HEK293 (cell line): ENCODE measurements at regions not wholly inside any gene's neighbourhood (a gene's known extent, or its start where the extent isn't known, plus 50 kb on each side); places are given as distances from the start of the nearest gene placed in this dataset.

Experiments used
- CTCF ChIA-PET: fragments of 350-600 bp; formaldehyde crosslinking; extraction: SDS; loops from one replicate; lab custom pipeline; 2021; ENCODE audit warnings: antibody characterized with exemption; lab: Yijun Ruan, JAX
- POLR2A ChIA-PET: fragments of 300-600 bp; formaldehyde crosslinking; extraction: SDS; loops from one replicate; lab custom pipeline; 2020; ENCODE audit warnings: antibody characterized with exemption, inconsistent platforms; lab: Yijun Ruan, JAX
- H3K27ac ChIP-seq: fragments of 200-500 bp; sonication (Bioruptor generic); 2 replicates; pipeline ENCODE4 v1.5.1; 2014; ENCODE audit warnings: low read depth, low read length, control low read depth, inconsistent platforms; ENCODE audit errors: extremely low read depth
- H3K36me3 ChIP-seq, 2 experiments: fragments of 200-500 bp in 1 of 2; sonication (Bioruptor generic) in 1 of 2; 1 replicate in 1 of 2; 2 replicates in 1 of 2; pipeline ENCODE4 v1.5.1; 2014 to 2017; ENCODE audit warnings: inconsistent platforms in 2 of 2, low read length in 2 of 2; ENCODE audit not compliant: control insufficient read depth in 2 of 2, insufficient read depth in 1 of 2
- H3K4me1 ChIP-seq: fragments of 200-500 bp; sonication (Bioruptor generic); 2 replicates; pipeline ENCODE4 v1.5.1; 2014; ENCODE audit warnings: mild to moderate bottlenecking, low read length, inconsistent platforms; ENCODE audit not compliant: control insufficient read depth, insufficient read depth
- H3K4me3 ChIP-seq: 2 replicates; pipeline ENCODE4 v1.5.1; 2011; ENCODE audit warnings: low read depth, mild to moderate bottlenecking, control low read depth, low read length, moderate library complexity
- H3K9me3 ChIP-seq: fragments of 200-500 bp; sonication (Bioruptor generic); 2 replicates; pipeline ENCODE4 v1.5.1; 2014; ENCODE audit warnings: low read depth, low read length, inconsistent platforms; ENCODE audit not compliant: control insufficient read depth, insufficient read depth
- GLIS1 ChIP-seq: fragments of 450-650 bp; formaldehyde crosslinking; IDR thresholded peaks from 2 replicates; pipeline ENCODE4 v1.5.1; 2016; ENCODE audit warnings: missing biosample characterization, missing genetic modification characterization
- KLF8 ChIP-seq: fragments of 450-650 bp; formaldehyde crosslinking; IDR thresholded peaks from 2 replicates; pipeline ENCODE4 v1.5.1; 2016; ENCODE audit warnings: missing biosample characterization, missing genetic modification characterization
- KLF9 ChIP-seq: fragments of 450-650 bp; formaldehyde crosslinking; IDR thresholded peaks from 2 replicates; pipeline ENCODE4 v1.5.1; 2016; ENCODE audit warnings: missing biosample characterization, missing genetic modification characterization, low read depth
- RBAK ChIP-seq: fragments of 450-650 bp; formaldehyde crosslinking; IDR thresholded peaks from 2 replicates; pipeline ENCODE4 v1.5.1; 2016; ENCODE audit warnings: missing biosample characterization, missing genetic modification characterization
- SP2 ChIP-seq: fragments of 450-650 bp; formaldehyde crosslinking; IDR thresholded peaks from 2 replicates; pipeline ENCODE4 v1.5.1; 2016; ENCODE audit warnings: missing biosample characterization, missing genetic modification characterization
- SP7 ChIP-seq: fragments of 450-650 bp; formaldehyde crosslinking; IDR thresholded peaks from 2 replicates; pipeline ENCODE4 v1.5.1; 2016; ENCODE audit warnings: missing biosample characterization, missing genetic modification characterization
- WT1 ChIP-seq: fragments of 450-650 bp; formaldehyde crosslinking; IDR thresholded peaks from 2 replicates; pipeline ENCODE4 v1.5.1; 2016; ENCODE audit warnings: missing biosample characterization, missing genetic modification characterization
- ZBTB17 ChIP-seq: fragments of 450-650 bp; formaldehyde crosslinking; IDR thresholded peaks from 2 replicates; pipeline ENCODE4 v1.5.1; 2016; ENCODE audit warnings: missing biosample characterization, missing genetic modification characterization
- ZBTB21 ChIP-seq: fragments of 450-650 bp; formaldehyde crosslinking; IDR thresholded peaks from 2 replicates; pipeline ENCODE4 v1.5.1; 2017; ENCODE audit warnings: missing biosample characterization, missing genetic modification characterization
- ZFP3 ChIP-seq: fragments of 450-650 bp; formaldehyde crosslinking; IDR thresholded peaks from 2 replicates; pipeline ENCODE4 v1.5.1; 2016; ENCODE audit warnings: low read depth, missing biosample characterization, missing genetic modification characterization
- ZNF175 ChIP-seq: fragments of 450-650 bp; formaldehyde crosslinking; IDR thresholded peaks from 2 replicates; pipeline ENCODE4 v1.5.1; 2016; ENCODE audit warnings: missing biosample characterization, missing genetic modification characterization
- ZNF23 ChIP-seq: fragments of 450-650 bp; formaldehyde crosslinking; IDR thresholded peaks from 2 replicates; pipeline ENCODE4 v1.5.1; 2016; ENCODE audit warnings: missing biosample characterization, missing genetic modification characterization, borderline replicate concordance
- ZNF341 ChIP-seq: fragments of 450-650 bp; formaldehyde crosslinking; IDR thresholded peaks from 2 replicates; pipeline ENCODE4; 2016; ENCODE audit warnings: low read depth, missing biosample characterization, missing genetic modification characterization
- ZNF366 ChIP-seq: fragments of 450-650 bp; formaldehyde crosslinking; conservative IDR thresholded peaks from 2 replicates; pipeline ENCODE4 v1.5.1; 2016; ENCODE audit warnings: missing biosample characterization, missing genetic modification characterization
- ZNF37A ChIP-seq: fragments of 450-650 bp; IDR thresholded peaks from 2 replicates; pipeline ENCODE4 v1.5.1; 2018; ENCODE audit warnings: missing biosample characterization, missing genetic modification characterization
- ZNF423 ChIP-seq: fragments of 450-650 bp; formaldehyde crosslinking; IDR thresholded peaks from 2 replicates; pipeline ENCODE4 v1.5.1; 2016; ENCODE audit warnings: missing biosample characterization, missing genetic modification characterization
- ZNF426 ChIP-seq: fragments of 450-650 bp; formaldehyde crosslinking; IDR thresholded peaks from 2 replicates; pipeline ENCODE4 v1.5.1; 2017; ENCODE audit warnings: missing biosample characterization, missing genetic modification characterization, mild to moderate bottlenecking, inconsistent platforms, moderate library complexity
- ZNF433 ChIP-seq: fragments of 450-650 bp; formaldehyde crosslinking; IDR thresholded peaks from 2 replicates; pipeline ENCODE4 v1.5.1; 2016; ENCODE audit warnings: missing biosample characterization, missing genetic modification characterization, low read depth
- ZNF48 ChIP-seq: fragments of 450-650 bp; formaldehyde crosslinking; IDR thresholded peaks from 2 replicates; pipeline ENCODE4 v1.5.1; 2016; ENCODE audit warnings: missing biosample characterization, missing genetic modification characterization
- ZNF571 ChIP-seq: fragments of 450-650 bp; formaldehyde crosslinking; IDR thresholded peaks from 2 replicates; pipeline ENCODE4 v1.5.0; 2017; ENCODE audit warnings: missing biosample characterization, missing genetic modification characterization
- ZNF626 ChIP-seq: fragments of 450-650 bp; sonication (Bioruptor Pico); formaldehyde crosslinking; IDR thresholded peaks from 2 replicates; pipeline ENCODE4 v1.5.1; 2018; ENCODE audit warnings: missing biosample characterization, missing genetic modification characterization, inconsistent platforms
- ZNF660 ChIP-seq: fragments of 450-650 bp; IDR thresholded peaks from 2 replicates; pipeline ENCODE4 v1.5.1; 2018; ENCODE audit warnings: missing biosample characterization, mild to moderate bottlenecking, missing genetic modification characterization
- ZNF791 ChIP-seq: fragments of 450-650 bp; formaldehyde crosslinking; IDR thresholded peaks from 2 replicates; pipeline ENCODE4 v1.5.1; 2016; ENCODE audit warnings: missing biosample characterization, missing genetic modification characterization
- TF ChIP-seq, protein P1 (sequence below): fragments of 450-650 bp; formaldehyde crosslinking; IDR thresholded peaks from 2 replicates; pipeline ENCODE4 v1.5.1; 2016; ENCODE audit warnings: missing biosample characterization, missing genetic modification characterization
- TF ChIP-seq, protein P2 (sequence below): fragments of 450-650 bp; formaldehyde crosslinking; IDR thresholded peaks from 2 replicates; pipeline ENCODE4 v1.5.1; 2016; ENCODE audit warnings: missing biosample characterization, missing genetic modification characterization
- TF ChIP-seq, protein P3 (sequence below): fragments of 450-650 bp; formaldehyde crosslinking; IDR thresholded peaks from 2 replicates; pipeline ENCODE4 v1.5.1; 2016; ENCODE audit warnings: missing biosample characterization, missing genetic modification characterization

DNA sequence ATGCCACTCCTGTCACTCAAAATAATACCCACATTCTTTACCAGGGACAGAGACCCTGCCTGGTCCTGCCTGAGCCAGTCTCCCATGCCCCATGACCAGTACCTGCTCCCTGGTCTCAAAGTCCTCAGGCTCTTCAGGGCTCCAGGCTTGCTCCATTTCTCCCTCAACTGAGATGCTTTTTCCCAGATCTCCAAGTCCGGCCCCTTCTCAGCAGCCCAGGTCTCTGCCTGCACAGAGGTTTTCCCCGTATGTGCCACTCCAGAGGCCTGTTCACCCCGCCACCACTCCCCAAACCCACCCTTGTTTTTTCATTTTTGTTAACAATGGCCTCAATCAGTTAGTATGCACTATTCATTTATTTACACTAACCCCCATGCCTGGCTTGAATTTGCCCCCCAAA lies 499.5 kb upstream of the MYT1L start:
- H3K4me3 ChIP-seq = no peak overlapping the region
- no peaks in the 10 kb centered on the region for H3K9me3 ChIP-seq
- TF ChIP-seq, protein P1, sequence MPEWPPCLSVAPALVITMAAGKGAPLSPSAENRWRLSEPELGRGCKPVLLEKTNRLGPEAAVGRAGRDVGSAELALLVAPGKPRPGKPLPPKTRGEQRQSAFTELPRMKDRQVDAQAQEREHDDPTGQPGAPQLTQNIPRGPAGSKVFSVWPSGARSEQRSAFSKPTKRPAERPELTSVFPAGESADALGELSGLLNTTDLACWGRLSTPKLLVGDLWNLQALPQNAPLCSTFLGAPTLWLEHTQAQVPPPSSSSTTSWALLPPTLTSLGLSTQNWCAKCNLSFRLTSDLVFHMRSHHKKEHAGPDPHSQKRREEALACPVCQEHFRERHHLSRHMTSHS (tag by site-specific recombination) = no peak
- TF ChIP-seq ZNF366 (tag by site-specific recombination) = no peak
- TF ChIP-seq ZBTB17 (tag by site-specific recombination) = no peak
- TF ChIP-seq ZNF791 (tag by site-specific recombination) = no peak
- no peak for TF ChIP-seq KLF8 (tag by site-specific recombination)
- TF ChIP-seq ZNF423 (tag by site-specific recombination) = no peak
- no peak for TF ChIP-seq ZNF660 (tag by site-specific recombination)
- no peak for TF ChIP-seq SP7 (tag by site-specific recombination)
- TF ChIP-seq ZNF433 (tag by site-specific recombination) = no peak
- no peak for TF ChIP-seq ZNF175 (tag by site-specific recombination)
- TF ChIP-seq ZNF426 (tag by site-specific recombination) = no peak
- no peak for TF ChIP-seq ZFP3 (tag by site-specific recombination)
- no peak for TF ChIP-seq ZNF23
- no peak for TF ChIP-seq ZNF626 (tag by site-specific recombination)
- CTCF ChIA-PET = no interaction called here
- H3K36me3 ChIP-seq = no peaks in the 10 kb centered on the region
- H3K4me1 ChIP-seq = no peaks in the 10 kb centered on the region
- no peak overlapping the region for H3K27ac ChIP-seq
- POLR2A ChIA-PET = no interaction called here

DNA sequence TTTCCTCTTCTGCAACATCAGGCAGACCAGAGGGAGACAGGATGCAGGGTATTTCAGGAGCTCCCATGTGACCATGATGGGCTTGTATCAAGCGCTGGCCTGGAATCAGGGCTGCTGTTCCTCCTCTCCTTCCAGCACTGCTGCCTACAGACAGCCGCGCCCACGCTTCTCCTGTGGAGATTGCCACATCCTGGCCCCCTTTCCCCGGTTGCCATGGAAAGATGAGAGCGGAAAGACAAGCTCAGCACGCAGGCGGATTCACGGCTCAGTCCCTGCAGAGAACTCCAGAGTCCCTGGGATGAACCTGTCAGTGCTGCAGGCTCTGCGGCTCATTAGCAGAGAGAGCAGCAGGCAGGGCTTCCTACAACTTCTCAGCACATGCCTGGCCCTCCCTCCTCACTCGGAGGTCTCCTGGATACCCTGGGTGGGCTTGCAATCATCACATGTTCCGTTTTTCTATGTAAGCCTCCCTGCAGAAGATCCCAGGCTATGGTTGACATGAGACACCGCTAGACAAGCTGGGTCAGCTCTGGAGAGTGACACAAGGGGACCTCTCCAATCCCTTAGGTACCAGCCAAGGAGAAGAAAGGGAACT lies 497.8 kb upstream of the MYT1L start:
- POLR2A ChIA-PET = no interaction called here

DNA sequence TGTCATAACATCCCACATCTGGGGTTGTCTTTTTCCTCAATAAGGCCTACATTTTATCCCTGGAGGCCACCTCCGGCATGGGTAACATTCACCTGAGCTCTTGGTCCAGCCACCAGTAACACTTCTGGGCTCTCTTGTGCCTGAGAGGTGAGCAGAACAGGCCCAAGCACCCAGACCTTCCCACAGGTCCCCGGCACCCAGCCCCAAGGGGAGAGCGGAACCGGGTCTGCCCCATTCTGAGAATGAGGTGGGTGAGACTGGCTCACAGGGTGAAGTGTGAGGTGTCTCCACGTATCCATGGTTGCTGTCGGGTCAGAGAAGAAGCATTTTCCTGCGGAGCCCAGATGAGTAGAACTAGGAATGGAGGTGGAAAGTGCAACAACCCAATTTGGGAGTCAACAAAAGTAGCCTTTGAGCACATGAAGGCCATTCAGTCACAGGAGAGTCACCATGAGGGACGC lies 496.7 kb upstream of the MYT1L start:
- CTCF ChIA-PET = no interaction called here
- H3K9me3 ChIP-seq = no peaks in the 10 kb centered on the region
- H3K27ac ChIP-seq = no peak overlapping the region
- no peaks in the 10 kb centered on the region for H3K4me1 ChIP-seq
- no peaks in the 10 kb centered on the region for H3K36me3 ChIP-seq
- TF ChIP-seq SP2 (no peak), WT1 (no peak), RBAK (no peak), ZNF48 (tag by site-specific recombination) (no peak), ZNF37A (tag by site-specific recombination) (no peak)
- TF ChIP-seq, protein P2, sequence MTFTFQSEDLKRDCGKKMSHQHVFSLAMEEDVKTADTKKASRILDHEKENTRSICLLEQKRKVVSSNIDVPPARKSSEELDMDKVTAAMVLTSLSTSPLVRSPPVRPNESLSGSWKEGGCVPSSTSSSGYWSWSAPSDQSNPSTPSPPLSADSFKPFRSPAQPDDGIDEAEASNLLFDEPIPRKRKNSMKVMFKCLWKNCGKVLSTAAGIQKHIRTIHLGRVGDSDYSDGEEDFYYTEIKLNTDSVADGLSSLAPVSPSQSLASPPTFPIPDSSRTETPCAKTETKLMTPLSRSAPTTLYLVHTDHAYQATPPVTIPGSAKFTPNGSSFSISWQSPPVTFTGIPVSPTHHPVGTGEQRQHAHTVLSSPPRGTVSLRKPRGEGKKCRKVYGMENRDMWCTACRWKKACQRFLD (tag by site-specific recombination) = no peak
- POLR2A ChIA-PET = no interaction called here
- no peak overlapping the region for H3K4me3 ChIP-seq

More for the DNA sequence above, 497.8 kb upstream of the MYT1L start:
- no peak overlapping the region for H3K4me3 ChIP-seq
- H3K9me3 ChIP-seq = no peaks in the 10 kb centered on the region
- H3K27ac ChIP-seq = no peak overlapping the region
- no peaks in the 10 kb centered on the region for H3K36me3 ChIP-seq
- CTCF ChIA-PET = no interaction called here
- no peaks in the 10 kb centered on the region for H3K4me1 ChIP-seq
- TF ChIP-seq ZBTB21 (tag by site-specific recombination) (no peak), KLF9 (no peak), ZNF366 (tag by site-specific recombination) (no peak), ZNF341 (tag by site-specific recombination) (no peak), ZNF571 (no peak), GLIS1 (tag by site-specific recombination) (no peak)
- TF ChIP-seq, protein P3, sequence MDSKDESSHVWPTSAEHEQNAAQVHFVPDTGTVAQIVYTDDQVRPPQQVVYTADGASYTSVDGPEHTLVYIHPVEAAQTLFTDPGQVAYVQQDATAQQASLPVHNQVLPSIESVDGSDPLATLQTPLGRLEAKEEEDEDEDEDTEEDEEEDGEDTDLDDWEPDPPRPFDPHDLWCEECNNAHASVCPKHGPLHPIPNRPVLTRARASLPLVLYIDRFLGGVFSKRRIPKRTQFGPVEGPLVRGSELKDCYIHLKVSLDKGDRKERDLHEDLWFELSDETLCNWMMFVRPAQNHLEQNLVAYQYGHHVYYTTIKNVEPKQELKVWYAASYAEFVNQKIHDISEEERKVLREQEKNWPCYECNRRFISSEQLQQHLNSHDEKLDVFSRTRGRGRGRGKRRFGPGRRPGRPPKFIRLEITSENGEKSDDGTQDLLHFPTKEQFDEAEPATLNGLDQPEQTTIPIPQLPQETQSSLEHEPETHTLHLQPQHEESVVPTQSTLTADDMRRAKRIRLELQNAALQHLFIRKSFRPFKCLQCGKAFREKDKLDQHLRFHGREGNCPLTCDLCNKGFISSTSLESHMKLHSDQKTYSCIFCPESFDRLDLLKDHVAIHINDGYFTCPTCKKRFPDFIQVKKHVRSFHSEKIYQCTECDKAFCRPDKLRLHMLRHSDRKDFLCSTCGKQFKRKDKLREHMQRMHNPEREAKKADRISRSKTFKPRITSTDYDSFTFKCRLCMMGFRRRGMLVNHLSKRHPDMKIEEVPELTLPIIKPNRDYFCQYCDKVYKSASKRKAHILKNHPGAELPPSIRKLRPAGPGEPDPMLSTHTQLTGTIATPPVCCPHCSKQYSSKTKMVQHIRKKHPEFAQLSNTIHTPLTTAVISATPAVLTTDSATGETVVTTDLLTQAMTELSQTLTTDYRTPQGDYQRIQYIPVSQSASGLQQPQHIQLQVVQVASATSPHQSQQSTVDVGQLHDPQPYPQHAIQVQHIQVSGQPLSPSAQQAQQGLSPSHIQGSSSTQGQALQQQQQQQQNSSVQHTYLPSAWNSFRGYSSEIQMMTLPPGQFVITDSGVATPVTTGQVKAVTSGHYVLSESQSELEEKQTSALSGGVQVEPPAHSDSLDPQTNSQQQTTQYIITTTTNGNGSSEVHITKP = no peak
